ENCODE measurements at regions not wholly inside any gene's neighbourhood (a gene's known extent, or its start where the extent isn't known, plus 50 kb on each side); places are given as distances from the start of the nearest gene placed in this dataset.

GRCh38 chr5:113989913-113990305 is 372.0 kb upstream of the KCNN2 start:
- TF ChIP-seq, protein P1, sequence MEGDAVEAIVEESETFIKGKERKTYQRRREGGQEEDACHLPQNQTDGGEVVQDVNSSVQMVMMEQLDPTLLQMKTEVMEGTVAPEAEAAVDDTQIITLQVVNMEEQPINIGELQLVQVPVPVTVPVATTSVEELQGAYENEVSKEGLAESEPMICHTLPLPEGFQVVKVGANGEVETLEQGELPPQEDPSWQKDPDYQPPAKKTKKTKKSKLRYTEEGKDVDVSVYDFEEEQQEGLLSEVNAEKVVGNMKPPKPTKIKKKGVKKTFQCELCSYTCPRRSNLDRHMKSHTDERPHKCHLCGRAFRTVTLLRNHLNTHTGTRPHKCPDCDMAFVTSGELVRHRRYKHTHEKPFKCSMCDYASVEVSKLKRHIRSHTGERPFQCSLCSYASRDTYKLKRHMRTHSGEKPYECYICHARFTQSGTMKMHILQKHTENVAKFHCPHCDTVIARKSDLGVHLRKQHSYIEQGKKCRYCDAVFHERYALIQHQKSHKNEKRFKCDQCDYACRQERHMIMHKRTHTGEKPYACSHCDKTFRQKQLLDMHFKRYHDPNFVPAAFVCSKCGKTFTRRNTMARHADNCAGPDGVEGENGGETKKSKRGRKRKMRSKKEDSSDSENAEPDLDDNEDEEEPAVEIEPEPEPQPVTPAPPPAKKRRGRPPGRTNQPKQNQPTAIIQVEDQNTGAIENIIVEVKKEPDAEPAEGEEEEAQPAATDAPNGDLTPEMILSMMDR (IDR thresholded peaks at IDR 0.05; ENCODE audit: insufficient read depth, low read length, poor library complexity, severe bottlenecking), result no peak
- TF ChIP-seq EZH2phosphoT487 (conservative IDR thresholded peaks at IDR 0.05; ENCODE audit: low read length), result no peak
- no peaks in the 10 kb centered on the region for H3K79me2 ChIP-seq (ENCODE audit: insufficient read depth, low read length)
- H3K27me3 ChIP-seq (ENCODE audit: low read length), result no peaks in the 10 kb centered on the region
- H3F3A ChIP-seq (ENCODE audit: insufficient read depth), result no peaks in the 10 kb centered on the region
- no peak overlapping the region for H3K9ac ChIP-seq (ENCODE audit: low read length)
- H3K27ac ChIP-seq (ENCODE audit: low read depth, low read length), result no peak overlapping the region
- no peaks in the 10 kb centered on the region for H4K20me1 ChIP-seq (ENCODE audit: low read depth, low read length)
- no peaks in the 10 kb centered on the region for H3K9me2 ChIP-seq (replicated peaks; ENCODE audit: insufficient read depth, low read length)
- no peak overlapping the region for H3K4me3 ChIP-seq (ENCODE audit: insufficient read depth, low read length, poor library complexity, severe bottlenecking)
- H3K36me3 ChIP-seq (ENCODE audit: low read length), result no peaks in the 10 kb centered on the region
- H3K9me3 ChIP-seq (ENCODE audit: insufficient read depth, low read length), result no peaks in the 10 kb centered on the region
- no peak overlapping the region for H2AFZ ChIP-seq (ENCODE audit: low read depth, low read length, severe bottlenecking)
- no peak overlapping the region for H3K4me2 ChIP-seq (ENCODE audit: low read depth, low read length, poor library complexity, severe bottlenecking)

GRCh38 chr5:114001076-114001475 is 360.8 kb upstream of the KCNN2 start:
- Histone ChIP-seq H3K79me2 (ENCODE audit: insufficient read depth, low read length) (no peaks in the 10 kb centered on the region), H3K36me3 (ENCODE audit: low read length) (no peaks in the 10 kb centered on the region), H3K4me2 (ENCODE audit: low read depth, low read length, poor library complexity, severe bottlenecking) (no peak overlapping the region), H4K20me1 (ENCODE audit: low read depth, low read length) (no peaks in the 10 kb centered on the region), H2AFZ (ENCODE audit: low read depth, low read length, severe bottlenecking) (no peak overlapping the region), H3F3A (ENCODE audit: insufficient read depth) (no peaks in the 10 kb centered on the region), H3K27ac (ENCODE audit: low read depth, low read length) (no peak overlapping the region), H3K9ac (ENCODE audit: low read length) (no peak overlapping the region), H3K27me3 (ENCODE audit: low read length) (no peaks in the 10 kb centered on the region), H3K4me3 (ENCODE audit: insufficient read depth, low read length, poor library complexity, severe bottlenecking) (no peak overlapping the region), H3K9me2 (replicated peaks; ENCODE audit: insufficient read depth, low read length) (no peaks in the 10 kb centered on the region), H3K9me3 (ENCODE audit: insufficient read depth, low read length) (no peaks in the 10 kb centered on the region)
- TF ChIP-seq, protein P1 (IDR thresholded peaks at IDR 0.05; ENCODE audit: insufficient read depth, low read length, poor library complexity, severe bottlenecking), result no peak
- no peak for TF ChIP-seq EZH2phosphoT487 (conservative IDR thresholded peaks at IDR 0.05; ENCODE audit: low read length)

DNA sequence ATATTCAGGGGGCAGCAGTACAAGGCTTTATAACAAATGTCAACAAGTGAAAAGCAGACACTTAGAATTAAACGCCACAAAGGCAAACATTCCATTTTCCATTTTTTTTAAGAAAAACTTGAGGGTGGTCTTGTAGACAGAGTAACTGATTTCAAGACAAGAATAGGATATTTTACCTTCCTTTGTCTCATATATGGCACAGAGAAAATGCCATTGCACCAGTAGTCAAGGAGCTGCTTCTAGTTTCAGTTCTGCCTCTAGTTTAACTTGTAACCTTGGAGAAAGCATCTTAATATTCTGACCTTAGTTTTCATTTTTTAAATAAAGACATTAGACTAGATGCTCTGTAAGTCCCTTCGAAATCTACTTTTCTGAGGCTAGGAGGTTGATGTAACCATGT is 355.3 kb upstream of the KCNN2 start:
- H3K27ac ChIP-seq (ENCODE audit: low read depth, low read length), result no peak overlapping the region
- H3K9ac ChIP-seq (ENCODE audit: low read length), result no peak overlapping the region
- no peak overlapping the region for H3K4me2 ChIP-seq (ENCODE audit: low read depth, low read length, poor library complexity, severe bottlenecking)
- H3K36me3 ChIP-seq (ENCODE audit: low read length), result no peaks in the 10 kb centered on the region
- no peak overlapping the region for H3K4me3 ChIP-seq (ENCODE audit: insufficient read depth, low read length, poor library complexity, severe bottlenecking)
- H3F3A ChIP-seq (ENCODE audit: insufficient read depth), result no peaks in the 10 kb centered on the region
- no peaks in the 10 kb centered on the region for H3K79me2 ChIP-seq (ENCODE audit: insufficient read depth, low read length)
- TF ChIP-seq, protein P1 (IDR thresholded peaks at IDR 0.05; ENCODE audit: insufficient read depth, low read length, poor library complexity, severe bottlenecking), result no peak
- no peak for TF ChIP-seq EZH2phosphoT487 (conservative IDR thresholded peaks at IDR 0.05; ENCODE audit: low read length)
- no peaks in the 10 kb centered on the region for H4K20me1 ChIP-seq (ENCODE audit: low read depth, low read length)
- no peaks in the 10 kb centered on the region for H3K9me2 ChIP-seq (replicated peaks; ENCODE audit: insufficient read depth, low read length)
- no peaks in the 10 kb centered on the region for H3K27me3 ChIP-seq (ENCODE audit: low read length)
- H3K9me3 ChIP-seq (ENCODE audit: insufficient read depth, low read length), result no peaks in the 10 kb centered on the region
- no peak overlapping the region for H2AFZ ChIP-seq (ENCODE audit: low read depth, low read length, severe bottlenecking)

Data from SU-DHL-6 (cell line).